HEK293T (cell line): ENCODE measurements at regions not wholly inside any gene's neighbourhood (a gene's known extent, or its start where the extent isn't known, plus 50 kb on each side); places are given as distances from the start of the nearest gene placed in this dataset.

Experiments
- ARNT ChIP-seq: fragments of 450-650 bp; IDR thresholded peaks from 2 replicates; pipeline ENCODE4 v1.6.1; 2017; ENCODE audit warnings: mild to moderate bottlenecking
- BHLHE40 ChIP-seq: fragments of 450-650 bp; IDR thresholded peaks from 2 replicates; pipeline ENCODE4 v1.6.1; 2016; ENCODE audit warnings: mild to moderate bottlenecking, moderate library complexity, borderline replicate concordance
- CTBP1 ChIP-seq: fragments of 450-650 bp; IDR thresholded peaks from 2 replicates; pipeline ENCODE4 v1.6.1; 2016; ENCODE audit warnings: borderline replicate concordance
- FOXA1 ChIP-seq: fragments of 450-650 bp; IDR thresholded peaks from 2 replicates; pipeline ENCODE4 v1.6.1; 2016; ENCODE audit warnings: mild to moderate bottlenecking
- SP1 ChIP-seq: fragments of 450-650 bp; IDR thresholded peaks from 2 replicates; pipeline ENCODE4 v1.6.1; 2017
- SUZ12 ChIP-seq: fragments of 450-650 bp; IDR thresholded peaks from 2 replicates; pipeline ENCODE4 v1.6.1; 2016; ENCODE audit warnings: mild to moderate bottlenecking
- TARDBP ChIP-seq: fragments of 450-650 bp; IDR thresholded peaks from 2 replicates; pipeline ENCODE4 v1.6.1; 2016
- ZNF384 ChIP-seq: fragments of 450-650 bp; IDR thresholded peaks from 2 replicates; pipeline ENCODE4 v1.6.1; 2016
- TF ChIP-seq, protein P1 (sequence below): fragments of 450-650 bp; IDR thresholded peaks from 2 replicates; pipeline ENCODE4 v1.6.1; 2016

GRCh38 chr22:33109514-33110430, 51.6 kb upstream of the SYN3 start:
- no peak for TF ChIP-seq TARDBP
- no peak for TF ChIP-seq FOXA1
- no peak for TF ChIP-seq ZNF384
- TF ChIP-seq, protein P1, sequence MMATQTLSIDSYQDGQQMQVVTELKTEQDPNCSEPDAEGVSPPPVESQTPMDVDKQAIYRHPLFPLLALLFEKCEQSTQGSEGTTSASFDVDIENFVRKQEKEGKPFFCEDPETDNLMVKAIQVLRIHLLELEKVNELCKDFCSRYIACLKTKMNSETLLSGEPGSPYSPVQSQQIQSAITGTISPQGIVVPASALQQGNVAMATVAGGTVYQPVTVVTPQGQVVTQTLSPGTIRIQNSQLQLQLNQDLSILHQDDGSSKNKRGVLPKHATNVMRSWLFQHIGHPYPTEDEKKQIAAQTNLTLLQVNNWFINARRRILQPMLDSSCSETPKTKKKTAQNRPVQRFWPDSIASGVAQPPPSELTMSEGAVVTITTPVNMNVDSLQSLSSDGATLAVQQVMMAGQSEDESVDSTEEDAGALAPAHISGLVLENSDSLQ: no peak
- TF ChIP-seq SP1: no peak
- no peak for TF ChIP-seq CTBP1
- TF ChIP-seq ARNT: no peak
- no peak for TF ChIP-seq BHLHE40
- TF ChIP-seq SUZ12: no peak
